Mesendoderm (in vitro differentiated cells): ENCODE measurements at regions not wholly inside any gene's neighbourhood (a gene's known extent, or its start where the extent isn't known, plus 50 kb on each side); places are given as distances from the start of the nearest gene placed in this dataset.

Experiments
- DNase-seq: peaks from one replicate; pipeline ENCODE4 v3.0.0; 2013
- H2AK5ac ChIP-seq: 2 replicates; pipeline ENCODE4 v1.6.1; 2013; ENCODE audit warnings: low read length, inconsistent platforms
- H2BK120ac ChIP-seq: 2 replicates; pipeline ENCODE4 v1.6.1; 2013; ENCODE audit warnings: low read depth, mild to moderate bottlenecking, low read length, moderate library complexity, mixed read lengths
- H2BK15ac ChIP-seq: replicated peaks from 2 replicates; pipeline ENCODE4 v1.6.1; 2013; ENCODE audit warnings: low read depth, mild to moderate bottlenecking, moderate library complexity
- H2BK5ac ChIP-seq: 2 replicates; pipeline ENCODE4 v1.6.1; 2013; ENCODE audit warnings: low read length, inconsistent platforms
- H3K18ac ChIP-seq: 2 replicates; pipeline ENCODE4 v1.6.1; 2013; ENCODE audit warnings: mild to moderate bottlenecking, low read length, mixed read lengths
- H3K23ac ChIP-seq: one replicate; pipeline ENCODE4 v1.6.1; 2013; ENCODE audit warnings: low read length
- H3K27ac ChIP-seq: 2 replicates; pipeline ENCODE4 v1.5.1; 2013; ENCODE audit warnings: low read depth, mild to moderate bottlenecking, inconsistent platforms, low read length, moderate library complexity
- H3K27me3 ChIP-seq: 2 replicates; pipeline ENCODE4 v1.6.1; 2013; ENCODE audit warnings: low read length, control low read depth, mild to moderate bottlenecking, inconsistent platforms; ENCODE audit not compliant: insufficient read depth, poor library complexity
- H3K36me3 ChIP-seq: 2 replicates; pipeline ENCODE4 v1.6.1; 2013; ENCODE audit warnings: low read length, inconsistent platforms; ENCODE audit not compliant: control insufficient read depth, insufficient read depth
- H3K4ac ChIP-seq: one replicate; pipeline ENCODE4 v1.6.1; 2013; ENCODE audit warnings: low read depth, mild to moderate bottlenecking, low read length, moderate library complexity
- H3K4me1 ChIP-seq: 2 replicates; pipeline ENCODE4 v1.6.1; 2013; ENCODE audit warnings: low read depth, low read length, inconsistent platforms; ENCODE audit not compliant: control insufficient read depth
- H3K4me2 ChIP-seq: 2 replicates; pipeline ENCODE4 v1.6.1; 2013; ENCODE audit warnings: low read length
- H3K4me3 ChIP-seq: 2 replicates; pipeline ENCODE4 v1.5.1; 2013; ENCODE audit warnings: mild to moderate bottlenecking, low read length
- H3K56ac ChIP-seq: one replicate; pipeline ENCODE4 v1.6.1; 2013; ENCODE audit warnings: low read length
- H3K79me1 ChIP-seq: 2 replicates; pipeline ENCODE4 v1.6.1; 2013; ENCODE audit warnings: low read length, inconsistent platforms
- H3K79me2 ChIP-seq: 2 replicates; pipeline ENCODE4 v1.6.1; 2013; ENCODE audit warnings: mild to moderate bottlenecking, low read length; ENCODE audit not compliant: control insufficient read depth, insufficient read depth
- H3K9ac ChIP-seq: 2 replicates; pipeline ENCODE4 v1.6.1; 2013; ENCODE audit warnings: low read length, inconsistent platforms
- H4K5ac ChIP-seq: one replicate; pipeline ENCODE4 v1.6.1; 2013; ENCODE audit warnings: low read length
- H4K8ac ChIP-seq: one replicate; pipeline ENCODE4 v1.6.1; 2013; ENCODE audit warnings: low read depth, mild to moderate bottlenecking, control low read depth, low read length, moderate library complexity
- WGBS: extraction: QIAGEN DNeasy Blood & Tissue Kit; methylation state at CpG from one replicate; pipeline ENCODE4 v1.1.7; 2013; ENCODE audit warnings: low lambda C conversion rate, missing lambda C conversion rate; ENCODE audit not compliant: insufficient coverage; ENCODE audit errors: extremely low coverage; 5-methylcytosine and 5-hydroxymethylcytosine counted together

DNA sequence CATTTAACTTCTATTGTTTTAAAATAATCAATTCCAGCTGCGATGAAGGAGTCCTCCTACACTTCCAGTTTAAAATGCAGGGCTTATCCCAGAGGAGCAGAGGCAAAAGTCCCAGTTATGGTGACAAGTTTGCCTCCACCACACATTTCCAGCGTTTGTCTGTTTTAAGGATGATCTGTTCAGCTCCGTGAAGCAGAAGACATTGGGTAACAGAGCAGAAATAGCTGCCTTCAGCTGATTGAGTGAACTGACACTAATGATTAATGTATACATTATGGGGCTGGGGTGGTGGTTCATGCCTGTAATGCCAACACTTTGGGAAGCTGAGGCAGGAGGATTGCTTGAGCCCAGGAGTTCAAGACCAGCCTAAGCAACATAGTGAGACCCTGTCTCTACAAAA, 127.6 kb downstream of the HSD17B3 start:
- no peaks in the 10 kb centered on the region for H3K27me3 ChIP-seq
- H2BK120ac ChIP-seq = no peak overlapping the region
- no peaks in the 10 kb centered on the region for H3K79me1 ChIP-seq
- no peak overlapping the region for H3K4me3 ChIP-seq
- H3K36me3 ChIP-seq = no peaks in the 10 kb centered on the region
- H3K27ac ChIP-seq = no peak overlapping the region
- no peak overlapping the region for H2AK5ac ChIP-seq
- no peak overlapping the region for H3K4me2 ChIP-seq
- DNase-seq = no peak
- no CpG with 5 or more reads among the region's 3 CpGs for WGBS
- H2BK5ac ChIP-seq = no peak overlapping the region
- no peaks in the 10 kb centered on the region for H3K79me2 ChIP-seq
- no peak overlapping the region for H3K4ac ChIP-seq
- H3K4me1 ChIP-seq = peaks cover 2% of the 10 kb centered on the region
- H4K5ac ChIP-seq = no peak overlapping the region
- no peak overlapping the region for H4K8ac ChIP-seq
- H3K18ac ChIP-seq = no peak overlapping the region
- H2BK15ac ChIP-seq = no peak overlapping the region
- no peak overlapping the region for H3K9ac ChIP-seq
- no peak overlapping the region for H3K56ac ChIP-seq
- no peak overlapping the region for H3K23ac ChIP-seq

- Histone ChIP-seq H3K9ac (no peak overlapping the region), H3K4me3 (no peak overlapping the region), H3K27me3 (no peaks in the 10 kb centered on the region), H3K79me1 (no peaks in the 10 kb centered on the region), H2AK5ac (no peak overlapping the region), H3K4me1 (peaks cover 4% of the 10 kb centered on the region), H4K5ac (no peak overlapping the region), H3K79me2 (no peaks in the 10 kb centered on the region), H2BK15ac (no peak overlapping the region), H3K23ac (no peak overlapping the region), H3K56ac (no peak overlapping the region), H3K4ac (no peak overlapping the region), H3K4me2 (no peak overlapping the region), H3K27ac (no peak overlapping the region), H3K18ac (no peak overlapping the region), H3K36me3 (no peaks in the 10 kb centered on the region), H2BK120ac (no peak overlapping the region), H2BK5ac (no peak overlapping the region), H4K8ac (no peak overlapping the region)
- peak; percentile 42 for DNase-seq
- no CpG with 5 or more reads among the region's 7 CpGs for WGBS
Measured at GRCh38 chr9:96173640-96174039, 128.3 kb downstream of the HSD17B3 start.

- no peak for DNase-seq
- Histone ChIP-seq H4K5ac (no peak overlapping the region), H2AK5ac (no peak overlapping the region), H3K23ac (no peak overlapping the region), H3K27ac (no peak overlapping the region), H3K18ac (no peak overlapping the region), H3K4me3 (no peak overlapping the region), H3K56ac (no peak overlapping the region), H2BK15ac (no peak overlapping the region), H3K4ac (no peak overlapping the region), H3K4me1 (peaks cover 4% of the 10 kb centered on the region), H3K9ac (no peak overlapping the region), H2BK120ac (no peak overlapping the region), H3K4me2 (no peak overlapping the region), H2BK5ac (no peak overlapping the region), H4K8ac (no peak overlapping the region), H3K79me1 (no peaks in the 10 kb centered on the region), H3K27me3 (no peaks in the 10 kb centered on the region), H3K36me3 (no peaks in the 10 kb centered on the region), H3K79me2 (no peaks in the 10 kb centered on the region)
- WGBS = 100% methylated on average over 1 of the region's 5 CpGs
Measured at GRCh38 chr9:96172797-96173196, 129.2 kb downstream of the HSD17B3 start.

GRCh38 chr9:96171728-96172127, 130.2 kb downstream of the HSD17B3 start:
- Histone ChIP-seq H4K8ac (no peak overlapping the region), H3K4me1 (peaks cover 2% of the 10 kb centered on the region), H3K4me2 (no peak overlapping the region), H2BK5ac (no peak overlapping the region), H3K18ac (no peak overlapping the region), H3K27ac (no peak overlapping the region), H3K79me2 (no peaks in the 10 kb centered on the region), H2AK5ac (no peak overlapping the region), H3K4ac (no peak overlapping the region), H3K9ac (no peak overlapping the region), H3K27me3 (no peaks in the 10 kb centered on the region), H2BK15ac (peak overlapping the region; percentile 21), H3K79me1 (no peaks in the 10 kb centered on the region), H3K36me3 (no peaks in the 10 kb centered on the region), H3K56ac (no peak overlapping the region), H2BK120ac (no peak overlapping the region), H4K5ac (no peak overlapping the region), H3K23ac (no peak overlapping the region), H3K4me3 (no peak overlapping the region)
- no CpG with 5 or more reads among the region's 6 CpGs for WGBS
- DNase-seq = no peak

- Histone ChIP-seq H3K56ac (no peak overlapping the region), H3K79me2 (no peaks in the 10 kb centered on the region), H3K4me2 (no peak overlapping the region), H3K36me3 (no peaks in the 10 kb centered on the region), H3K4ac (no peak overlapping the region), H2BK5ac (no peak overlapping the region), H3K4me1 (peaks cover 2% of the 10 kb centered on the region), H3K4me3 (no peak overlapping the region), H3K9ac (no peak overlapping the region), H2AK5ac (no peak overlapping the region), H3K27ac (no peak overlapping the region), H4K5ac (no peak overlapping the region), H4K8ac (no peak overlapping the region), H2BK15ac (no peak overlapping the region), H3K79me1 (no peaks in the 10 kb centered on the region), H3K23ac (no peak overlapping the region), H2BK120ac (no peak overlapping the region), H3K27me3 (no peaks in the 10 kb centered on the region), H3K18ac (no peak overlapping the region)
- WGBS = no CpG with 5 or more reads among the region's 6 CpGs
- DNase-seq = peak; percentile 33
Measured at GRCh38 chr9:96169901-96170300, 132.1 kb downstream of the HSD17B3 start.

DNA sequence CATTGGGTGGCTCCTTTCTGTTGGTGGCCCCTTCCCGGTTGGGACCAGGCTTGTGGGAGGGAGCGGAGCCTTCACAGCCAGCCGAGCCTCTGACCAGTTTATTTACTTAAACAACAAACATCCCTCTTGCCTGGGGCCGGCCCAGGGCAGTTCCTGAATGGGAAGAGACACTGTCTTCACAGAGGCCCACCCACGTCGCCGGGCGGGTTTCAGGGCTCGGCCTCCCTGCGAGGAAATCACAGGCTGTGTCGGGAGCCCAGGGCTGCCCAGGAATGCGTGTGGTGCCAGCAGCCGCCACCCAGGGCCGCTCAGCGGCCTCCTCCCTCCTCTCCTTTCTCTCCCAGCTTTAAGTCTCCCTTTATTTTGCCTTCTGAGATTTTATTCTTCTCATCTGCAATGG, 132.5 kb downstream of the HSD17B3 start:
- peak overlapping the region; percentile 11 for H3K18ac ChIP-seq
- no peak overlapping the region for H2AK5ac ChIP-seq
- peak; percentile 85 for DNase-seq
- H4K8ac ChIP-seq = peak overlapping the region; percentile 1
- H3K23ac ChIP-seq = peak overlapping the region; percentile 54
- no CpG with 5 or more reads among the region's 15 CpGs for WGBS
- H3K79me2 ChIP-seq = no peaks in the 10 kb centered on the region
- no peaks in the 10 kb centered on the region for H3K36me3 ChIP-seq
- no peak overlapping the region for H4K5ac ChIP-seq
- no peak overlapping the region for H3K27ac ChIP-seq
- no peaks in the 10 kb centered on the region for H3K79me1 ChIP-seq
- H2BK15ac ChIP-seq = no peak overlapping the region
- H3K4me2 ChIP-seq = no peak overlapping the region
- peak overlapping the region; percentile 58 for H3K4ac ChIP-seq
- no peak overlapping the region for H2BK5ac ChIP-seq
- H3K56ac ChIP-seq = peak overlapping the region; percentile 54
- no peak overlapping the region for H3K9ac ChIP-seq
- H3K4me3 ChIP-seq = no peak overlapping the region
- H3K4me1 ChIP-seq = peaks cover 5% of the 10 kb centered on the region
- no peak overlapping the region for H2BK120ac ChIP-seq
- no peaks in the 10 kb centered on the region for H3K27me3 ChIP-seq
